Stomach (tissue), 8 donors: ENCODE measurements at regions not wholly inside any gene's neighbourhood (a gene's known extent, or its start where the extent isn't known, plus 50 kb on each side); places are given as distances from the start of the nearest gene placed in this dataset.

ENCODE experiments used
- DNase-seq, 2 donors: peaks; one replicate each; pipeline versions ENCODE4 v3.0.0 to v3.0.0-alpha.2; 2013 to 2019
- H3K27ac ChIP-seq, 5 donors: fragments of 200-600 bp in 4 of 5; sonication (generic) in 4 of 5; one replicate each; pipeline ENCODE4 v1.5.1; 2013 to 2019; ENCODE audit warnings: mild to moderate bottlenecking in 1 of 5, moderate library complexity in 1 of 5
- H3K27me3 ChIP-seq, 3 donors: fragments of 200-600 bp; sonication (generic); one replicate each; pipeline ENCODE4 v1.5.1; 2017 to 2019; ENCODE audit warnings: mixed run types in 1 of 3
- H3K36me3 ChIP-seq, 4 donors: fragments of 200-600 bp; sonication (generic); 1 replicate in 3 of 4; 2 replicates in 1 of 4; pipeline ENCODE4 v1.5.1; 2016 to 2019
- H3K4me1 ChIP-seq, 4 donors: fragments of 200-600 bp; sonication (generic); one replicate each; pipeline ENCODE4 v1.5.1; 2016 to 2019
- H3K4me3 ChIP-seq, 4 donors: fragments of 200-600 bp; sonication (generic) in 3 of 4; one replicate each; pipeline ENCODE4 v1.5.1; 2016 to 2019; ENCODE audit warnings: mild to moderate bottlenecking in 1 of 4
- H3K9me3 ChIP-seq, 4 donors: fragments of 200-600 bp; sonication (generic); one replicate each; pipeline ENCODE4 v1.5.1; 2016 to 2019
- EP300 ChIP-seq: sonication (generic); formaldehyde crosslinking; IDR thresholded peaks from one replicate; pipeline ENCODE4 v1.6.1; 2017; ENCODE audit warnings: antibody characterized with exemption
- POLR2A ChIP-seq, 4 donors: fragments of 450-650 bp; IDR thresholded peaks; one replicate each; pipeline ENCODE4 v1.6.1; 2016; ENCODE audit warnings: antibody characterized with exemption in 4 of 4, control low read depth in 2 of 4, mild to moderate bottlenecking in 1 of 4, moderate library complexity in 1 of 4
- POLR2AphosphoS5 ChIP-seq, 3 donors: sonication (generic); formaldehyde crosslinking; IDR thresholded peaks; one replicate each; pipeline ENCODE4 v1.6.1; 2016; ENCODE audit warnings: antibody characterized with exemption in 3 of 3
- WGBS, 5 donors: extraction: QIAGEN DNeasy Blood & Tissue Kit in 3 of 5; methylation state at CpG; one replicate each; pipeline versions ENCODE4 v1.1.5 to v1.1.7; 2013 to 2018; 5-methylcytosine and 5-hydroxymethylcytosine counted together
- intact Hi-C: fragments of 100-400 bp; cut with DNase I; formaldehyde crosslinking; loops from one replicate; pipeline ENCODE4 v1.15.1; 2023; ENCODE audit warnings: low total_unique reads
- TF ChIP-seq, protein P1 (sequence below), 7 experiments: fragments of 450-650 bp in 4 of 7; fragments of 200-600 bp in 3 of 7; sonication (generic) in 3 of 7; IDR thresholded peaks; one replicate each; pipeline ENCODE4 v1.5.1; 2016 to 2019; ENCODE audit warnings: antibody characterized with exemption in 7 of 7, control low read depth in 2 of 7, mild to moderate bottlenecking in 1 of 7
- donor health status: healthy with polysubstance abuse.
- donor health status: Bipolar disorder and iron deficiency.
- donor health status: healthy.

- intact Hi-C loops = loop anchor here (10.0 kb wide), 1 partner anchor 1049 kb away; no protein-coding TSS in a partner anchor
- H3K4me3 ChIP-seq = no peak overlapping the region
- WGBS, 5 donors = 86 to 92% (median 89%) methylated on average over 4 of the region's 4 CpGs
- no peak for DNase-seq
- no peaks in the 10 kb centered on the region for H3K36me3 ChIP-seq
- no peak overlapping the region for H3K27ac ChIP-seq
- TF ChIP-seq POLR2A (IDR thresholded peaks at IDR 0.05) (no peak), POLR2AphosphoS5 (IDR thresholded peaks at IDR 0.05) (no peak), EP300 (no peak)
- TF ChIP-seq, protein P1, sequence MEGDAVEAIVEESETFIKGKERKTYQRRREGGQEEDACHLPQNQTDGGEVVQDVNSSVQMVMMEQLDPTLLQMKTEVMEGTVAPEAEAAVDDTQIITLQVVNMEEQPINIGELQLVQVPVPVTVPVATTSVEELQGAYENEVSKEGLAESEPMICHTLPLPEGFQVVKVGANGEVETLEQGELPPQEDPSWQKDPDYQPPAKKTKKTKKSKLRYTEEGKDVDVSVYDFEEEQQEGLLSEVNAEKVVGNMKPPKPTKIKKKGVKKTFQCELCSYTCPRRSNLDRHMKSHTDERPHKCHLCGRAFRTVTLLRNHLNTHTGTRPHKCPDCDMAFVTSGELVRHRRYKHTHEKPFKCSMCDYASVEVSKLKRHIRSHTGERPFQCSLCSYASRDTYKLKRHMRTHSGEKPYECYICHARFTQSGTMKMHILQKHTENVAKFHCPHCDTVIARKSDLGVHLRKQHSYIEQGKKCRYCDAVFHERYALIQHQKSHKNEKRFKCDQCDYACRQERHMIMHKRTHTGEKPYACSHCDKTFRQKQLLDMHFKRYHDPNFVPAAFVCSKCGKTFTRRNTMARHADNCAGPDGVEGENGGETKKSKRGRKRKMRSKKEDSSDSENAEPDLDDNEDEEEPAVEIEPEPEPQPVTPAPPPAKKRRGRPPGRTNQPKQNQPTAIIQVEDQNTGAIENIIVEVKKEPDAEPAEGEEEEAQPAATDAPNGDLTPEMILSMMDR (IDR thresholded peaks at IDR 0.05) = no peak
- H3K4me1 ChIP-seq = peaks cover 0 to 6% (median 0%) of the 10 kb centered on the region in 4 donors
- H3K9me3 ChIP-seq = no peaks in the 10 kb centered on the region
- H3K27me3 ChIP-seq = no peaks in the 10 kb centered on the region
Observed at GRCh38 chr14:53295372-53295771, 142.2 kb upstream of the DDHD1 start.

DNA sequence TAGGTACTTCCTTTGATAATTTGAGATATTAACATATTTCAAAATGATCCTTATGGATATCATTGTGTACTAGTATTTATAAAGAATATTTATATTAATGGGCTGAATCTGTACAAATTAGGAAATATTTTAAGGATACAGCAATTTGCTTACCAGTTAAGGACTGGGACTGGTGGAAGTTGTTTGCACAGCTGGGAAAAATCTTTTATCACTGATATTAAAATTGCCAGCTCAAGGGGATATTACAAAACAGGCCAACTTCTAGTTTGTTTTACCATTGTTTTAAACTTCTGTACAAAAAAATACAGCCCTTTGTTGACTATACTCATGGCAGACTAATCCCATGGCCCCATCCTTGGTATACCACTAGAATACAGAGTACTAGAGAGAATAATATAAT lies 133.2 kb upstream of the DDHD1 start:
- Histone ChIP-seq H3K27ac (no peak overlapping the region), H3K27me3 (no peaks in the 10 kb centered on the region), H3K4me1 (no peaks in the 10 kb centered on the region), H3K4me3 (no peak overlapping the region), H3K9me3 (peaks cover 0 to 11% (median 8%) of the 10 kb centered on the region in 4 donors), H3K36me3 (no peaks in the 10 kb centered on the region)
- intact Hi-C loops = no loop called here
- DNase-seq = no peak
- TF ChIP-seq, protein P1 (IDR thresholded peaks at IDR 0.05) = no peak
- TF ChIP-seq POLR2AphosphoS5 (IDR thresholded peaks at IDR 0.05) (no peak), EP300 (no peak), POLR2A (IDR thresholded peaks at IDR 0.05) (no peak)

GRCh38 chr14:53285821-53286220 lies 132.7 kb upstream of the DDHD1 start:
- Histone ChIP-seq H3K27me3 (no peaks in the 10 kb centered on the region), H3K27ac (no peak overlapping the region), H3K4me3 (no peak overlapping the region), H3K9me3 (peaks cover 0 to 15% (median 13%) of the 10 kb centered on the region in 4 donors), H3K4me1 (no peaks in the 10 kb centered on the region), H3K36me3 (no peaks in the 10 kb centered on the region)
- intact Hi-C loops = no loop called here
- DNase-seq = no peak
- WGBS, 5 donors = 77 to 81% (median 78%) methylated on average over 4 of the region's 4 CpGs
- TF ChIP-seq, protein P1 (IDR thresholded peaks at IDR 0.05) = no peak
- no peak for TF ChIP-seq POLR2A (IDR thresholded peaks at IDR 0.05)
- no peak for TF ChIP-seq POLR2AphosphoS5 (IDR thresholded peaks at IDR 0.05)
- TF ChIP-seq EP300 = no peak

- H3K27me3 ChIP-seq = no peaks in the 10 kb centered on the region
- no peak overlapping the region for H3K4me3 ChIP-seq
- H3K27ac ChIP-seq = no peak overlapping the region
- intact Hi-C loops = no loop called here
- H3K36me3 ChIP-seq = no peaks in the 10 kb centered on the region
- H3K9me3 ChIP-seq = peaks cover 0 to 21% (median 17%) of the 10 kb centered on the region in 4 donors
- WGBS, 5 donors = 89 to 94% (median 90%) methylated on average over 4 of the region's 4 CpGs
- no peaks in the 10 kb centered on the region for H3K4me1 ChIP-seq
- no peak for DNase-seq
- TF ChIP-seq EP300 = no peak
- TF ChIP-seq POLR2A (IDR thresholded peaks at IDR 0.05) = no peak
- no peak for TF ChIP-seq POLR2AphosphoS5 (IDR thresholded peaks at IDR 0.05)
- TF ChIP-seq, protein P1 (IDR thresholded peaks at IDR 0.05) = no peak
Observed at GRCh38 chr14:53285064-53285463, 131.9 kb upstream of the DDHD1 start.
